LNCaP clone FGC (cell line): ENCODE measurements at regions not wholly inside any gene's neighbourhood (a gene's known extent, or its start where the extent isn't known, plus 50 kb on each side); places are given as distances from the start of the nearest gene placed in this dataset.

Experiments used
- DNase-seq: peaks from one replicate; pipeline ENCODE4 v3.0.0-alpha.2; 2011; ENCODE audit warnings: low read depth
- H3K4me3 ChIP-seq: 2 replicates; pipeline ENCODE4 v1.5.1; 2011; ENCODE audit warnings: mild to moderate bottlenecking, low read depth, low read length, control low read depth
- CTCF ChIP-seq: IDR thresholded peaks from 2 replicates; pipeline ENCODE4 v1.5.1; 2012; ENCODE audit warnings: mild to moderate bottlenecking; ENCODE audit not compliant: control insufficient read depth, insufficient read depth; ENCODE audit errors: extremely low read depth

DNA sequence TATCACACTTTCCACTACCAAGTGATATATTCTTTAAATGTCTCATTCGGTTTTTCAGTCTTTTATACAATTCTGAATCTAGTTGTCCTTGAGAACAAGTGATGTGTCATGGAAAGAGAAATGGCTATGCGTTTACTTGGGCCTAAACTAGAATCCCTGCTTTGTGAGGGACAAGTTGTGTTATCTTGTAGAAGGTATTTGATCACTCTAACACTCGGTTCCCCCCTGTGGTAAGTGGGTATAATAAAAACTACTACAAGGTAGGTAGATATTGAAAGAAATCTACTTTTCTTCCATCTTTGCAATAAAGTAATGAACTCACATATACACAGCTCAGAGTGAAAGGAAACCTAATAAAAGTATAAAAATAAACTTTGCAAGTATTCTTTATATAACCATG is 108.9 kb downstream of the MANEA start:
- no peak overlapping the region for H3K4me3 ChIP-seq
- no peak for DNase-seq

DNA sequence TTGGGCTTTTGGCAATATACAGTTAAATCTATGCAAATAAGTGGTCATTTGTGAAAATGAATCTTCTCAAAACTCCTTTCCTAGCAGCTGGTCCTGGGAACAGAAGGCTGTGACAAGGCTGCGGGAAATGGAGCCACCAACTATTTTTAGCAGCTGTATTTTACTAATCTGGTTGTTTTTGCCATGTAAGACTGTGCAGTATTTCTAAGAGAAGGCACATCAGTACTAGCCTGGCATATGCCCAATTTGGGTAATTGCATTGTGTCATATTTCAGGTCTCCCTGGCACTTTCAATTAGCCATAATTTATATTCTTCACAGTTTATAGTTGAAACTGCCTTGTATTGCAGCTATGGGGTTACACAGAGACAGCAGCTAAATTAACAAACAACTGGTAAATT is 109.6 kb downstream of the MANEA start:
- no peak for DNase-seq
- TF ChIP-seq CTCF: no peak
- H3K4me3 ChIP-seq: no peak overlapping the region

More for the DNA sequence above, 108.9 kb downstream of the MANEA start:
- TF ChIP-seq CTCF: no peak

- no peak for DNase-seq
- no peak for TF ChIP-seq CTCF
- H3K4me3 ChIP-seq: no peak overlapping the region
Measured at GRCh38 chr6:95687839-95688238, 110.5 kb downstream of the MANEA start.

- TF ChIP-seq CTCF: no peak
- H3K4me3 ChIP-seq: no peak overlapping the region
- DNase-seq: no peak
Measured at GRCh38 chr6:95690328-95690727, 113.0 kb downstream of the MANEA start.

GRCh38 chr6:95693108-95693507 is 115.8 kb downstream of the MANEA start:
- DNase-seq: no peak
- TF ChIP-seq CTCF: no peak
- H3K4me3 ChIP-seq: no peak overlapping the region

DNA sequence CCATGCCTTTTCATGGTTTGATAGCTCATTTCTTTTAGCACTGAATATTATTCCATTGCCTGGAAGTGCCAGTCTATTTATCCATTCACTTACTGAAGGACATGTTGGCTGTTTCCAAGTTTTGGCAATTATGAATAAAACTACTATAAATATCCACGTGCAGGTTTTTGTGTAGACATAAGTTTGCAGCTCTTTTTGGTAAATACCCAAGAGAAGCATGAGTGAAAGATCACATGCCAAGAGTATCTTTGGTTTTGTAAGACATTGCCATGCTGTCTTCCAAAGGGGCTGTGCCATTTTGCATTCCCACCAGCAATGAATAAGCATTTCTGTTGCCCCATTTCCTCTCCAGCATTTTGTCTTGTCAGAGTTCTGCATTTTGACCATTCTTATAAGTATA is 120.9 kb downstream of the MANEA start:
- TF ChIP-seq CTCF: no peak
- no peak overlapping the region for H3K4me3 ChIP-seq
- no peak for DNase-seq

- no peak for DNase-seq
- TF ChIP-seq CTCF: no peak
- no peak overlapping the region for H3K4me3 ChIP-seq
Measured at GRCh38 chr6:95723638-95724037, 146.3 kb downstream of the MANEA start.
